Right lobe of liver (tissue), 6 donors: ENCODE measurements at regions not wholly inside any gene's neighbourhood (a gene's known extent, or its start where the extent isn't known, plus 50 kb on each side); places are given as distances from the start of the nearest gene placed in this dataset.

Experiments used
- ATAC-seq, 4 donors: fragments of 200-7000 bp; cut with Tn5 transposase; one replicate each; pipeline ENCODE4 v1.9.1; 2020; ENCODE audit warnings: mild to moderate bottlenecking in 4 of 4, moderate library complexity in 4 of 4
- DNase-seq, 3 donors: peaks; one replicate each; pipeline ENCODE4 v3.0.0-alpha.2; 2020
- H3K27ac ChIP-seq, 3 donors: fragments of 200-600 bp; one replicate each; pipeline ENCODE4 v1.8.0; 2022
- H3K27me3 ChIP-seq, 2 donors: fragments of 200-600 bp; one replicate each; pipeline ENCODE4 v1.8.0; 2022
- H3K36me3 ChIP-seq, 4 donors: fragments of 200-600 bp; sonication (generic) in 1 of 4; one replicate each; pipeline versions ENCODE4 v1.5.1 to v1.8.0; 2017 to 2022; ENCODE audit warnings: control low read depth in 1 of 4
- H3K4me1 ChIP-seq, 4 donors: fragments of 200-600 bp; sonication (generic) in 1 of 4; one replicate each; pipeline versions ENCODE4 v1.5.1 to v1.8.0; 2017 to 2022; ENCODE audit warnings: control low read depth in 1 of 4
- H3K4me3 ChIP-seq, 3 donors: fragments of 200-600 bp; one replicate each; pipeline ENCODE4 v1.8.0; 2022
- H3K9me3 ChIP-seq, 4 donors: fragments of 200-600 bp; sonication (generic) in 1 of 4; one replicate each; pipeline versions ENCODE4 v1.5.1 to v1.8.0; 2017 to 2022; ENCODE audit warnings: control low read depth in 1 of 4
- CTCF ChIP-seq, 4 donors: fragments of 200-600 bp in 3 of 4; fragments of 450-650 bp in 1 of 4; IDR thresholded peaks; one replicate each; pipeline versions ENCODE4 v1.5.1 to v1.8.0; 2016 to 2022; ENCODE audit warnings: antibody characterized with exemption in 4 of 4, mild to moderate bottlenecking in 2 of 4
- POLR2A ChIP-seq: fragments of 450-650 bp; IDR thresholded peaks from one replicate; pipeline ENCODE4 v1.6.1; 2017; ENCODE audit warnings: antibody characterized with exemption, mild to moderate bottlenecking
- WGBS: methylation state at CpG from one replicate; pipeline ENCODE4 v1.1.6; 2018; ENCODE audit warnings: low coverage, low lambda C conversion rate; ENCODE audit not compliant: insufficient coverage; ENCODE audit errors: missing lambda C conversion rate; 5-methylcytosine and 5-hydroxymethylcytosine counted together
- intact Hi-C, 2 donors: fragments of 100-400 bp; cut with DNase I; formaldehyde crosslinking; loops; one replicate each; pipeline versions ENCODE4 v1.11.2 to v1.14.1; 2022
- donor health status: DM: no; HTN: yes; CAD: no.
- donor health status: DM: no; HTN: no; CAD: no.
- donor health status: DM: no; HTN: no; CAD: no.
- donor health status: DM: no; HTN: yes; CAD: no.
- donor health status: DM: no; HTN: yes; CAD: no.

DNA sequence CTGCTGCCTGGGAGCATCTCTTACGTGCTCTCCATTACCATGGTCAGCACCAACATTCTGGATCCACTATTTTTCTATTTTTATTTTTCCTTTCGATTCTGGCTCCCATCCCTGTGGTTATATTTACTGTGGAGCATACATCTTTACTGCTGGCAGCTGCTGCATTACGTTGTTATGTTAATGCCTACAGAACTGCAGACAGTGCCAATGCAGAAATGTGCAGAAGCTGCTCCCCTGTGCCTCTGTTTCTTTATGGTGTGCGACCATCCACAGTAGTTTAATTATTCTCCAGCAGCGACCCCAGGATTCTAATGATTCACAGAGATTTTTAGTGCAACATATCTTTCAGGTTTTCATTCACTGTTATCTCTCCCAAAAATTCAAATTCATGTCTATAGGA, 911.7 kb upstream of the SLITRK6 start:
- no peak overlapping the region for H3K27ac ChIP-seq
- H3K4me1 ChIP-seq, result no peaks in the 10 kb centered on the region
- H3K27me3 ChIP-seq, result no peaks in the 10 kb centered on the region
- ATAC-seq (no peak), DNase-seq (no peak)
- H3K4me3 ChIP-seq, result no peak overlapping the region
- no peaks in the 10 kb centered on the region for H3K36me3 ChIP-seq
- no peak for TF ChIP-seq CTCF (IDR thresholded peaks at IDR 0.05)
- no peak for TF ChIP-seq POLR2A
- WGBS, result 30% methylated on average over 5 of the region's 5 CpGs
- H3K9me3 ChIP-seq, result no peaks in the 10 kb centered on the region
- intact Hi-C loops, result no loop called here

- ATAC-seq (no peak), DNase-seq (no peak)
- Histone ChIP-seq H3K4me3 (no peak overlapping the region), H3K27ac (no peak overlapping the region), H3K4me1 (no peaks in the 10 kb centered on the region), H3K9me3 (no peaks in the 10 kb centered on the region), H3K36me3 (no peaks in the 10 kb centered on the region), H3K27me3 (no peaks in the 10 kb centered on the region)
- intact Hi-C loops, result no loop called here
- TF ChIP-seq POLR2A, result no peak
- no peak for TF ChIP-seq CTCF (IDR thresholded peaks at IDR 0.05)
- 54% methylated on average over 3 of the region's 3 CpGs for WGBS
Measured at GRCh38 chr13:86714495-86714894, 915.3 kb upstream of the SLITRK6 start.

- H3K9me3 ChIP-seq, result no peaks in the 10 kb centered on the region
- H3K27ac ChIP-seq, result no peak overlapping the region
- TF ChIP-seq CTCF (IDR thresholded peaks at IDR 0.05) (no peak), POLR2A (no peak)
- no peaks in the 10 kb centered on the region for H3K4me1 ChIP-seq
- intact Hi-C loops, result no loop called here
- no peak overlapping the region for H3K4me3 ChIP-seq
- ATAC-seq, result no peak
- DNase-seq, result no peak
- 30% methylated on average over 3 of the region's 3 CpGs for WGBS
- H3K27me3 ChIP-seq, result no peaks in the 10 kb centered on the region
- H3K36me3 ChIP-seq, result no peaks in the 10 kb centered on the region
Measured at GRCh38 chr13:86725105-86725504, 925.9 kb upstream of the SLITRK6 start.

DNA sequence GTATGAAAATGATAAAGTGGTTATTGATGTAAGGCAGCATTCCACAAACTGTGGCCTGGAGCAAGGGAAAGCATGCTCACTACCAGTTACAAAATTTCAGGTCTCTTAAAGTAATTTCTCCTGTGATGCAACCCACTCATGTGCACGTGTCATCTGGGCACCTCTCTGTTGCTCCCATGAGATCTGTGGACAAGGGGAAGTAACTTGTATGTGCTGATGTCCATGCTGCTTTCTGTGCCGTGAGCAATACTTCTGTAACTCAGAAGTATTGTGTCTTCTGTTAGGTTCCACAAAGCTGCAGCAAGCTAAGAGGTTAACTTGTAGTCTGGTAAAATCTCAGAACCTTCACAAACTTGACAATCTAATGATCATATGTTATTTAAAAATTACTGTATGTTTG, 930.0 kb upstream of the SLITRK6 start:
- no peak for TF ChIP-seq CTCF (IDR thresholded peaks at IDR 0.05)
- TF ChIP-seq POLR2A, result no peak

GRCh38 chr13:86731987-86732386, 932.8 kb upstream of the SLITRK6 start:
- DNase-seq, result no peak
- Histone ChIP-seq H3K27me3 (no peaks in the 10 kb centered on the region), H3K4me1 (no peaks in the 10 kb centered on the region), H3K4me3 (no peak overlapping the region), H3K9me3 (no peaks in the 10 kb centered on the region), H3K27ac (no peak overlapping the region), H3K36me3 (no peaks in the 10 kb centered on the region)
- ATAC-seq, result no peak
- 50% methylated on average over 1 of the region's 1 CpG for WGBS
- TF ChIP-seq POLR2A, result no peak
- no peak for TF ChIP-seq CTCF (IDR thresholded peaks at IDR 0.05)
- intact Hi-C loops, result no loop called here

More for the DNA sequence above, 930.0 kb upstream of the SLITRK6 start:
- ATAC-seq, result no peak
- no peaks in the 10 kb centered on the region for H3K4me1 ChIP-seq
- WGBS, result 38% methylated on average over 2 of the region's 2 CpGs
- no peak overlapping the region for H3K27ac ChIP-seq
- intact Hi-C loops, result no loop called here
- no peak for DNase-seq
- no peaks in the 10 kb centered on the region for H3K27me3 ChIP-seq
- no peaks in the 10 kb centered on the region for H3K36me3 ChIP-seq
- H3K9me3 ChIP-seq, result no peaks in the 10 kb centered on the region
- H3K4me3 ChIP-seq, result no peak overlapping the region
